BLaER1 treated with 17β-estradiol and CSF1 and Interleukin-3, amounts not matched to agents 10 nM and 100 nM (cell line): ENCODE measurements at regions not wholly inside any gene's neighbourhood (a gene's known extent, or its start where the extent isn't known, plus 50 kb on each side); places are given as distances from the start of the nearest gene placed in this dataset.

Experiments used
- H3K27ac ChIP-seq, 11 experiments: shearing (Covaris generic); formaldehyde crosslinking; 2 replicates each; pipeline ENCODE4 v1.8.1; 2022
- H3K27me3 ChIP-seq, 11 experiments: shearing (Covaris generic); formaldehyde crosslinking; 2 replicates each; pipeline ENCODE4 v1.8.1; 2022
- H3K36me3 ChIP-seq, 11 experiments: shearing (Covaris generic); formaldehyde crosslinking; 2 replicates each; pipeline ENCODE4 v1.8.1; 2022
- H3K4me1 ChIP-seq, 10 experiments: shearing (Covaris generic); formaldehyde crosslinking; 2 replicates each; pipeline ENCODE4 v1.8.1; 2022
- H3K4me2 ChIP-seq, 11 experiments: shearing (Covaris generic); formaldehyde crosslinking; 2 replicates each; pipeline ENCODE4 v1.8.1; 2022
- H3K4me3 ChIP-seq, 10 experiments: shearing (Covaris generic); formaldehyde crosslinking; 2 replicates each; pipeline ENCODE4 v1.8.1; 2022
- H3K9ac ChIP-seq, 11 experiments: shearing (Covaris generic); formaldehyde crosslinking; 2 replicates each; pipeline ENCODE4 v1.8.1; 2022
- H3K9me3 ChIP-seq, 11 experiments: shearing (Covaris generic); formaldehyde crosslinking; replicated peaks in 1 of 11; 2 replicates each; pipeline ENCODE4 v1.8.1; 2022
- H4K20me1 ChIP-seq, 11 experiments: shearing (Covaris generic); formaldehyde crosslinking; 2 replicates each; pipeline ENCODE4 v1.8.1; 2022
- Cebpa-rat ChIP-seq, 11 experiments: shearing (Covaris generic); IDR thresholded peaks; 2 replicates each; pipeline ENCODE4 v1.8.1; 2022

GRCh38 chr1:4307468-4307845, 347.0 kb upstream of the AJAP1 start:
- TF ChIP-seq Cebpa-rat (IDR thresholded peaks at IDR 0.05), result no peak
- H3K9me3 ChIP-seq, result peaks cover 36 to 49% (median 43%) of the 10 kb centered on the region in 11 experiments
- H3K9ac ChIP-seq, result no peak overlapping the region
- peaks cover 0 to 15% (median 0%) of the 10 kb centered on the region in 11 experiments; a peak in 4 of 22 replicates for H3K27me3 ChIP-seq
- H4K20me1 ChIP-seq, result no peaks in the 10 kb centered on the region
- peaks cover 12 to 46% (median 28%) of the 10 kb centered on the region in 10 experiments; a peak in 19 of 20 replicates for H3K4me1 ChIP-seq
- H3K4me2 ChIP-seq, result no peak overlapping the region
- H3K4me3 ChIP-seq, result no peak overlapping the region
- no peaks in the 10 kb centered on the region for H3K36me3 ChIP-seq
- no peak overlapping the region for H3K27ac ChIP-seq

GRCh38 chr1:4307911-4308545, 346.4 kb upstream of the AJAP1 start:
- Histone ChIP-seq H3K27ac (peak overlapping the region in 2 of 11 experiments; percentile 61 to 69; a peak in 3 of 22 replicates), H3K4me3 (no peak overlapping the region), H3K4me1 (peaks cover 14 to 46% (median 31%) of the 10 kb centered on the region in 10 experiments; a peak in 19 of 20 replicates), H3K9ac (no peak overlapping the region), H3K27me3 (peaks cover 0 to 15% (median 0%) of the 10 kb centered on the region in 11 experiments; a peak in 4 of 22 replicates), H3K36me3 (0 out of 22 replicates have a peak, but pooled peaks cover 0 to under 1% (median 0%) of the 10 kb centered on the region in 11 experiments), H4K20me1 (no peaks in the 10 kb centered on the region), H3K9me3 (peaks cover 42 to 54% (median 49%) of the 10 kb centered on the region in 11 experiments), H3K4me2 (no peak overlapping the region)
- no peak for TF ChIP-seq Cebpa-rat (IDR thresholded peaks at IDR 0.05)

DNA sequence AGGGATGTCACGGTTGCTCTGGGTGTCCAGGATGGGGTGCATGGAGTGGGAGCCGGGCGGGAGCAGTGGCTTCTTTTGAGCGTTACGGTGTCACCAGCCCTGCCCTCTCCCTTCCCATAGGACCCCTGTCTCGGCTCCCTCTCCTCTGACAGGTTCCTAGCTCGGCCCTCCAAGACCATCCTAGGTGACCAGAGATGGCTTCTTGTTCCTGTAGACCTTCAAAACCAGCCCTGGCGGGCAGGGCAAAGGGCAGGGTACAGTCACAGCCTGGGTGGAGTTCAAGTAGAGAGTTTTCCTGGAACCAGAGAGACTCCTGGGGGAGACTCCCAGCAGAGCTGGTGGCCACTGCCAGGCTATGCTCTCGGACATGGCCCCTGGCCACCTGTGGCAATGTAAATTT, 345.6 kb upstream of the AJAP1 start:
- TF ChIP-seq Cebpa-rat (IDR thresholded peaks at IDR 0.05), result no peak
- no peaks in the 10 kb centered on the region for H4K20me1 ChIP-seq
- H3K36me3 ChIP-seq, result peaks cover 0 to 6% (median under 1%) of the 10 kb centered on the region in 11 experiments; a peak in 1 of 22 replicates

GRCh38 chr1:4309676-4310320, 344.6 kb upstream of the AJAP1 start:
- peaks cover 59 to 68% (median 66%) of the 10 kb centered on the region in 11 experiments for H3K9me3 ChIP-seq
- H3K4me3 ChIP-seq, result peak overlapping the region in 1 of 10 experiments; percentile 22; a peak in 1 of 20 replicates
- peaks cover 0 to 12% (median 2%) of the 10 kb centered on the region in 11 experiments; a peak in 2 of 22 replicates for H3K36me3 ChIP-seq
- no peaks in the 10 kb centered on the region for H4K20me1 ChIP-seq
- peak overlapping the region in 4 of 11 experiments; percentile 31 to 47 (median 37); a peak in 6 of 22 replicates for H3K9ac ChIP-seq
- peaks cover 0 to 15% (median 0%) of the 10 kb centered on the region in 11 experiments; a peak in 4 of 22 replicates for H3K27me3 ChIP-seq
- no peak for TF ChIP-seq Cebpa-rat (IDR thresholded peaks at IDR 0.05)
- H3K4me2 ChIP-seq, result peak overlapping the region in 10 of 11 experiments; percentile 1 to 92 (median 83); a peak in 19 of 22 replicates
- peaks cover 14 to 43% (median 31%) of the 10 kb centered on the region in 10 experiments; a peak in 19 of 20 replicates for H3K4me1 ChIP-seq
- peak overlapping the region in 4 of 11 experiments; percentile 53 to 66 (median 64); a peak in 8 of 22 replicates for H3K27ac ChIP-seq

More for the DNA sequence above, 345.6 kb upstream of the AJAP1 start:
- peaks cover 14 to 46% (median 31%) of the 10 kb centered on the region in 10 experiments; a peak in 19 of 20 replicates for H3K4me1 ChIP-seq
- no peak overlapping the region for H3K9ac ChIP-seq
- peaks cover 0 to 15% (median 0%) of the 10 kb centered on the region in 11 experiments; a peak in 4 of 22 replicates for H3K27me3 ChIP-seq
- no peak overlapping the region for H3K4me3 ChIP-seq
- peaks cover 49 to 62% (median 57%) of the 10 kb centered on the region in 11 experiments for H3K9me3 ChIP-seq
- 0 out of 22 replicates have a peak overlapping the region, but pooled peaks of 3 of the 11 experiments have one; percentile 2 to 18 (median 3) for H3K4me2 ChIP-seq
- H3K27ac ChIP-seq, result peak overlapping the region in 4 of 11 experiments; percentile 12 to 69 (median 44); a peak in 6 of 22 replicates

- H3K4me3 ChIP-seq, result no peak overlapping the region
- no peak for TF ChIP-seq Cebpa-rat (IDR thresholded peaks at IDR 0.05)
- peaks cover 0 to 15% (median 0%) of the 10 kb centered on the region in 11 experiments; a peak in 4 of 22 replicates for H3K27me3 ChIP-seq
- peak overlapping the region in 9 of 11 experiments; percentile 54 to 92 (median 85); a peak in 18 of 22 replicates for H3K4me2 ChIP-seq
- peaks cover 0 to 12% (median 2%) of the 10 kb centered on the region in 11 experiments; a peak in 2 of 22 replicates for H3K36me3 ChIP-seq
- peak overlapping the region in 4 of 11 experiments; percentile 31 to 47 (median 37); a peak in 5 of 22 replicates for H3K9ac ChIP-seq
- peaks cover 59 to 68% (median 66%) of the 10 kb centered on the region in 11 experiments for H3K9me3 ChIP-seq
- peak overlapping the region in 4 of 11 experiments; percentile 53 to 66 (median 64); a peak in 8 of 22 replicates for H3K27ac ChIP-seq
- H4K20me1 ChIP-seq, result no peaks in the 10 kb centered on the region
- H3K4me1 ChIP-seq, result peaks cover 16 to 41% (median 31%) of the 10 kb centered on the region in 10 experiments
Measured at GRCh38 chr1:4310396-4310923, 343.9 kb upstream of the AJAP1 start.

GRCh38 chr1:4312024-4312423, 342.4 kb upstream of the AJAP1 start:
- Histone ChIP-seq H3K27ac (peak overlapping the region in 6 of 11 experiments; percentile 45 to 69 (median 58); a peak in 9 of 22 replicates), H3K4me2 (peak overlapping the region; percentile 10 to 92 (median 39); a peak in 18 of 22 replicates), H4K20me1 (no peaks in the 10 kb centered on the region), H3K4me3 (peak overlapping the region in 1 of 10 experiments; percentile 5; a peak in 2 of 20 replicates), H3K9ac (no peak overlapping the region), H3K9me3 (peaks cover 57 to 69% (median 66%) of the 10 kb centered on the region in 11 experiments), H3K27me3 (peaks cover 0 to 15% (median 0%) of the 10 kb centered on the region in 11 experiments; a peak in 4 of 22 replicates), H3K36me3 (peaks cover 0 to 12% (median 2%) of the 10 kb centered on the region in 11 experiments; a peak in 2 of 22 replicates), H3K4me1 (peaks cover 17 to 41% (median 31%) of the 10 kb centered on the region in 10 experiments)
- peak in 6 of 11 experiments; percentile 48 to 73 (median 60); a peak in 6 of 22 replicates for TF ChIP-seq Cebpa-rat (IDR thresholded peaks at IDR 0.05)

- H4K20me1 ChIP-seq, result no peaks in the 10 kb centered on the region
- peaks cover 0 to 5% (median 0%) of the 10 kb centered on the region in 11 experiments; a peak in 2 of 22 replicates for H3K27me3 ChIP-seq
- H3K4me3 ChIP-seq, result no peak overlapping the region
- TF ChIP-seq Cebpa-rat (IDR thresholded peaks at IDR 0.05), result no peak
- H3K36me3 ChIP-seq, result peaks cover 0 to 12% (median 2%) of the 10 kb centered on the region in 11 experiments; a peak in 2 of 22 replicates
- H3K9me3 ChIP-seq, result peaks cover 58 to 86% (median 68%) of the 10 kb centered on the region in 11 experiments
- no peak overlapping the region for H3K9ac ChIP-seq
- no peak overlapping the region; a peak in 1 of 22 replicates for H3K27ac ChIP-seq
- H3K4me2 ChIP-seq, result peak overlapping the region in 2 of 11 experiments; percentile 29 to 49; a peak in 4 of 22 replicates
- peaks cover 8 to 25% (median 21%) of the 10 kb centered on the region in 10 experiments for H3K4me1 ChIP-seq
Measured at GRCh38 chr1:4315202-4315601, 339.2 kb upstream of the AJAP1 start.

GRCh38 chr1:4317207-4317606, 337.2 kb upstream of the AJAP1 start:
- peaks cover 0 to 12% (median 2%) of the 10 kb centered on the region in 11 experiments; a peak in 2 of 22 replicates for H3K36me3 ChIP-seq
- no peaks in the 10 kb centered on the region for H4K20me1 ChIP-seq
- no peak overlapping the region for H3K9ac ChIP-seq
- peaks cover 2 to 13% (median 5%) of the 10 kb centered on the region in 10 experiments; a peak in 18 of 20 replicates for H3K4me1 ChIP-seq
- H3K9me3 ChIP-seq, result peaks cover 58 to 83% (median 67%) of the 10 kb centered on the region in 11 experiments
- no peak overlapping the region for H3K4me2 ChIP-seq
- no peaks in the 10 kb centered on the region for H3K27me3 ChIP-seq
- no peak for TF ChIP-seq Cebpa-rat (IDR thresholded peaks at IDR 0.05)
- H3K4me3 ChIP-seq, result no peak overlapping the region
- H3K27ac ChIP-seq, result no peak overlapping the region
